ENCODE measurements at regions not wholly inside any gene's neighbourhood (a gene's known extent, or its start where the extent isn't known, plus 50 kb on each side); places are given as distances from the start of the nearest gene placed in this dataset.

GRCh38 chr1:235018161-235018560 lies 110.5 kb downstream of the TOMM20 start:
- TF ChIP-seq RAD21 (IDR thresholded peaks at IDR 0.05; ENCODE audit: low read depth) (no peak), FOSL1 (IDR thresholded peaks at IDR 0.05; ENCODE audit: low read depth) (peak; percentile 15; the same call in 1 of the 2 replicates), ZFX (IDR thresholded peaks at IDR 0.05) (no peak)
- TF ChIP-seq, protein P1, sequence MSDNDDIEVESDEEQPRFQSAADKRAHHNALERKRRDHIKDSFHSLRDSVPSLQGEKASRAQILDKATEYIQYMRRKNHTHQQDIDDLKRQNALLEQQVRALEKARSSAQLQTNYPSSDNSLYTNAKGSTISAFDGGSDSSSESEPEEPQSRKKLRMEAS (IDR thresholded peaks at IDR 0.05), result peak; percentile 40; the same call in 1 of the 2 replicates
- no peaks in the 10 kb centered on the region for H4K20me1 ChIP-seq (ENCODE audit: insufficient read depth)
- no peaks in the 10 kb centered on the region for H3K9me3 ChIP-seq (ENCODE audit: control insufficient read depth in 1 of 2, insufficient read depth in 1 of 2, low read depth in 1 of 2, low read length in 2 of 2)
- H3K79me2 ChIP-seq (ENCODE audit: insufficient read depth, low read length), result no peaks in the 10 kb centered on the region
- peaks cover 3 to 9% of the 10 kb centered on the region in 2 experiments; a peak in 2 of 4 replicates for H3K4me1 ChIP-seq (ENCODE audit: control insufficient read depth in 1 of 2, insufficient read depth in 2 of 2, low read length in 2 of 2)
- no peak overlapping the region for H3K27ac ChIP-seq (ENCODE audit: low read depth, low read length)
- CTCF ChIA-PET, result no interaction called here
- peak overlapping the region; percentile 11 for H3K4me2 ChIP-seq (ENCODE audit: low read length)
- DNase-seq (ENCODE audit: low read depth, low spot score) (peak; percentile 19), ATAC-seq (peak; percentile 44; the same call in 1 of the 2 replicates)
- intact Hi-C loops (cut with micrococcal nuclease), result loop anchor here (5.0 kb wide), 1 partner anchor 49 kb away; no protein-coding TSS in a partner anchor
- no peak overlapping the region for H3K4me3 ChIP-seq (replicated peaks in 1 of 2; ENCODE audit: low read depth in 1 of 2, low read length in 2 of 2)
- BruUV-seq (replicated peaks), result no TSS peak
- no peaks in the 10 kb centered on the region for H3K27me3 ChIP-seq (ENCODE audit: insufficient read depth, low read length)
- RAD21 ChIA-PET (ENCODE audit: low non-redundant PET in 1 of 2, low total read pairs in 2 of 2, uncharacterized antibody in 2 of 2, unreplicated experiment in 2 of 2), result no interaction called here
- H3K9ac ChIP-seq (ENCODE audit: low read length), result no peak overlapping the region
- H2AFZ ChIP-seq (ENCODE audit: low read depth, low read length, poor library complexity, severe bottlenecking), result no peak overlapping the region
- H3K9me2 ChIP-seq (ENCODE audit: insufficient read depth), result no peaks in the 10 kb centered on the region
- no peaks in the 10 kb centered on the region for H3K36me3 ChIP-seq (ENCODE audit: control insufficient read depth in 1 of 2, insufficient read depth in 2 of 2, low read length in 2 of 2)
- POLR2A ChIA-PET, result no interaction called here

- no peaks in the 10 kb centered on the region for H3K9me2 ChIP-seq (ENCODE audit: insufficient read depth)
- H3K79me2 ChIP-seq (ENCODE audit: insufficient read depth, low read length), result no peaks in the 10 kb centered on the region
- no peaks in the 10 kb centered on the region for H3K9me3 ChIP-seq (ENCODE audit: control insufficient read depth in 1 of 2, insufficient read depth in 1 of 2, low read depth in 1 of 2, low read length in 2 of 2)
- BruUV-seq (replicated peaks), result no TSS peak
- intact Hi-C loops (cut with micrococcal nuclease), result loop anchor here (5.0 kb wide), 1 partner anchor 50 kb away; no protein-coding TSS in a partner anchor
- RAD21 ChIA-PET (ENCODE audit: low non-redundant PET in 1 of 2, low total read pairs in 2 of 2, uncharacterized antibody in 2 of 2, unreplicated experiment in 2 of 2), result no interaction called here
- no peak overlapping the region for H3K9ac ChIP-seq (ENCODE audit: low read length)
- H3K4me3 ChIP-seq (replicated peaks in 1 of 2; ENCODE audit: low read depth in 1 of 2, low read length in 2 of 2), result no peak overlapping the region
- ATAC-seq (no peak), DNase-seq (ENCODE audit: low read depth, low spot score) (no peak)
- H4K20me1 ChIP-seq (ENCODE audit: insufficient read depth), result no peaks in the 10 kb centered on the region
- CTCF ChIA-PET, result no interaction called here
- H3K36me3 ChIP-seq (ENCODE audit: control insufficient read depth in 1 of 2, insufficient read depth in 2 of 2, low read length in 2 of 2), result no peaks in the 10 kb centered on the region
- POLR2A ChIA-PET, result no interaction called here
- peak overlapping the region; percentile 11; the same call in 1 of the 2 replicates for H3K4me2 ChIP-seq (ENCODE audit: low read length)
- H3K27me3 ChIP-seq (ENCODE audit: insufficient read depth, low read length), result no peaks in the 10 kb centered on the region
- H3K27ac ChIP-seq (ENCODE audit: low read depth, low read length), result no peak overlapping the region
- peaks cover 3 to 12% of the 10 kb centered on the region in 2 experiments; a peak in 3 of 4 replicates for H3K4me1 ChIP-seq (ENCODE audit: control insufficient read depth in 1 of 2, insufficient read depth in 2 of 2, low read length in 2 of 2)
- no peak for TF ChIP-seq CBX3 (IDR thresholded peaks at IDR 0.05; ENCODE audit: low read depth)
- no peak for TF ChIP-seq POLR2AphosphoS5 (IDR thresholded peaks at IDR 0.05; ENCODE audit: low read depth, low read length)
- TF ChIP-seq ATF3 (IDR thresholded peaks at IDR 0.05), result no peak
- TF ChIP-seq, protein P1 (IDR thresholded peaks at IDR 0.05), result no peak
- TF ChIP-seq SP1 (IDR thresholded peaks at IDR 0.05; ENCODE audit: low read depth), result no peak
- TF ChIP-seq EGR1 (IDR thresholded peaks at IDR 0.05; ENCODE audit: low read depth), result no peak
- no peak for TF ChIP-seq POLR2A (IDR thresholded peaks at IDR 0.05; ENCODE audit: borderline replicate concordance, extremely low read depth, insufficient read depth, insufficient read length)
- TF ChIP-seq RAD21 (IDR thresholded peaks at IDR 0.05; ENCODE audit: low read depth), result no peak
- no peak for TF ChIP-seq SRF (IDR thresholded peaks at IDR 0.05; ENCODE audit: low read depth)
- no peak for TF ChIP-seq EZH2phosphoT487 (IDR thresholded peaks at IDR 0.05; ENCODE audit: borderline replicate concordance)
- no peak for TF ChIP-seq ZBTB33 (IDR thresholded peaks at IDR 0.05; ENCODE audit: extremely low read depth, insufficient replicate concordance, low read length)
- TF ChIP-seq YY1 (IDR thresholded peaks at IDR 0.05; ENCODE audit: extremely low read depth, insufficient replicate concordance, low read depth, low read length), result no peak
- no peak for TF ChIP-seq TCF7L2 (IDR thresholded peaks at IDR 0.05; ENCODE audit: borderline replicate concordance, extremely low read depth, insufficient read depth, insufficient read length)
- H2AFZ ChIP-seq (ENCODE audit: low read depth, low read length, poor library complexity, severe bottlenecking), result no peak overlapping the region
Measured at GRCh38 chr1:235017719-235018118, 110.9 kb downstream of the TOMM20 start.
